GM18873 (cell line): ENCODE measurements at regions not wholly inside any gene's neighbourhood (a gene's known extent, or its start where the extent isn't known, plus 50 kb on each side); places are given as distances from the start of the nearest gene placed in this dataset.

Experiments
- ATAC-seq: cut with Tn5 transposase; IDR thresholded peaks from one replicate; pipeline ENCODE4 v1.9.1; 2021; ENCODE audit warnings: mild to moderate bottlenecking, moderate library complexity, moderate number of reproducible peaks; ENCODE audit not compliant: unreplicated experiment, low FRiP score

DNA sequence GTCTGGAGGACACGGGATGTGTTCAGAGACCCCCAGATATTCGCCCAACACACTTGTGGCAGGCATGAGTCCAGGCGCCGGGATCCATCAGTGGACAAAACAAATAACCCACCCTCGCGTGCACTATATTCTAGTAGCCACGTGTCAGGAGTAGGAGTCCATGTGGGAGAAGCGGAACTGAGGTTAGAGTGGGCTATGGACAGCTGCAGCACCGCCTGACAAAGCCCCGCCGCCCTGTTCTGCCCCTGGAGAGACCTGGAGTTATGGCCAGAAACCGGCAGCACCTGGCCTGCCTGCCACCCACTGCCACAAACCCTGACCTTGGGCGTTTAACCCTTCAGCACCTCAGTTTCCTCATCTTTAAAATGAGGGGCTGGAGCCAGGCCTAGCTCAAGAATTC, 181.0 kb upstream of the RNF32 start:
- ATAC-seq, result no peak

DNA sequence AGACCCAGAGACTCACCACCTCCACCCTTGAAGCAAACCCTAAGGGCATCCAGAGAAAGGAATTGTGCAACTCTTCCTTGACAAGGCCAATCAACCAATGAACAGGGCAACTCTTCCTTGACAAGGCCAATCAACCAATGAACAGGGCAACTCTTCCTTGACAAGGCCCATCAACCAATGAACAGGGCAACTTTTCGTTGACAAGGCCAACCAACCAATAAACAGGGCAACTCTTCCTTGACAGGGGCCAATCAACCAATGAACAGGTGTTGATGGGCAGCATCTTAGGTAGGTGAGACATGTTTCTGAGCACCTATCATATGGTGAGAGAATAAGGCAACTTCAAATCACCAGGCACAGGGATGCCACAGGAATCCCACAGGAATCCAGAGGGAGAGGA, 181.5 kb upstream of the RNF32 start:
- ATAC-seq, result no peak

- no peak for ATAC-seq
Observed at GRCh38 chr7:156458011-156458410, 182.6 kb upstream of the RNF32 start.

GRCh38 chr7:156456503-156457115, 184.0 kb upstream of the RNF32 start:
- ATAC-seq, result no peak

DNA sequence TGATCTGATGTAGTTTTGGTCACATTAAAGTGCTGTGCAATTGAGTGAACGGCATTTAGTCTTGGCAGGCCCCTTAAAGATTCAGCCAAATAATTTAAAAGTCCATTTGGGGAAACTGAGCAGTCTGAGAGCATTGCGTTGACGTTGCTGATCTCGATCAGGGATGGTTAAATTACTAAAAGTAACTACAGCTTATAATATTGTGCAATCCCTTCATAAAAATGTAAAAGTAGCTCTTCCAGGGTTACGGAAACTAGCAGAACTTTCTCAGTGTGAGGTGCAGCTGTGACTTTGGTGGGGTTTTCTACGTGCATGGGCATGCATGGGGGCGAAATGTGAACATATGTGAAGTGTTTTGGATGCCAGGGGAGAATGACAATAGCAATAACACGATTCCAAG, 184.5 kb upstream of the RNF32 start:
- ATAC-seq, result no peak

- ATAC-seq, result no peak
Observed at GRCh38 chr7:156450473-156450872, 190.1 kb upstream of the RNF32 start.

DNA sequence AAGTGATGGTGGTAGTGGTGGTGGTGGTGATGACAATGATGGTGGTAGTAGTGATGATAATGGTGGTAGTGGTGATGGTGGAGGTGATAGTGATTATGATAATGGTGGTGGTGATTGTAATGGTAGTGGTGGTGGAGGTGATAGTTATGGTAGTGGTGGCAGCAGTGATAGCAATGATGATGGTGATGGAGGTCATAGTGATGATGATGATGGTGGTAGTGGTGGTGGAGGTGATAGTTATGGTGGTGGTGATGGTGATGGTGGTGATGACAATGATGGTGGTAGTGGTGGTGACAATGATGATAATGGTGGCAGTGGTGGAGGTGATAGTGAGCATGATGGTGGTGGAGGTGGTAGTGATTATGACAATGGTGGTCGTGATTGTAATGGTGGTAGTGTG, 191.7 kb upstream of the RNF32 start:
- no peak for ATAC-seq

DNA sequence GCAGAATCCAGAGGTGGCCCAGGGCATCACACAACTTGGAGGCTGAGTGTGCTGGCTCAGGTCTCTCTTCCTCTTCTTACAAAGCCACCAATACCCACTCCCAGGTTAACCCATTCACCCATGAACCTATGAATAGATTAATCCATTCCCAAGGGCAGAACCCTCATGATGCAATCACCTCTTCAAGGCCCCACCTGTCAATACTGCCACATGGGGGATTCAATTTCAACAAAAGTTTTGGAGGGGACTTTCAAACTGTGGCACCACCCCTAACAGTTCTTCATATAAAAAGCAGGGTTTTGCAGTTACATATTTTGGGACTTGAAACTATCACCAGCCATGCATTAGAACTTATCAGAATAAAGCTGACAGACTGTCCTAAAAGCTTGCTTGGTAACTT, 193.6 kb upstream of the RNF32 start:
- ATAC-seq, result no peak

DNA sequence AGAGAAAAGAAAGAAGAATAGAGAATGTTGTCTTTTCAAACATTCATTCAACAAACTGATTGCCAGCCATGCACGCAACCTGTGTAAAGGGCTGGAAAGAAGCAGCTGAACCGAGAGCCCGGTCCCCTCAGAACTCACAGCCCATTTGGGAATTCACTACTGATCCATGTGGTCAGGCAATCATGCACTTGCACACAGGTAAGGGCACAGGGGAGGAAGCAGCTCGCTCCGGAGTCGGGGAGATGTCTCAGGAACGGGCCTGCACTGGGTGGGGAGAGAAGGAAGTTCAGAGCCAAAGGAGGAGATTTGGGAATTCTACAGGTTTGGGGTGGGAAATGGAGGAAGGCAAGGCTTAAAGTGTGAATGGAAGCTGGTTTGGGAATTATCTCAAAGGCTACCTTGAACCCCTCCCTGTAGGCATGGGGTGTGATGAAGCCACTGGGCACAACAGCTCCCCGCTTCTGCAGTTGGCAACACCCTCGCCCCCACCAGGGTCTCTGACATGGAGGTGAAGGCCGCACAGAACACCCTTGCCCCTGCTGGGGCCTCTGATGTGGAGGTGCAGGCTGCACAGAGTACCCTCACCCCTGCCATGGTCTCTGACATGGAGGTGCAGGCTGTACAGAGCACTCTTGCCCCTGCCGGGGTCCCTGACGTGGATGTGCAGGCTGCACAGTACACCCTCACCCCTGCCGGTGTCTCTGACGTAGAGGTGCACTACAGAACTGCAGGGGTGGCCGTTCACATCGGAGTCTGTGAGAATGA, 194.4 kb upstream of the RNF32 start:
- ATAC-seq, result no peak

DNA sequence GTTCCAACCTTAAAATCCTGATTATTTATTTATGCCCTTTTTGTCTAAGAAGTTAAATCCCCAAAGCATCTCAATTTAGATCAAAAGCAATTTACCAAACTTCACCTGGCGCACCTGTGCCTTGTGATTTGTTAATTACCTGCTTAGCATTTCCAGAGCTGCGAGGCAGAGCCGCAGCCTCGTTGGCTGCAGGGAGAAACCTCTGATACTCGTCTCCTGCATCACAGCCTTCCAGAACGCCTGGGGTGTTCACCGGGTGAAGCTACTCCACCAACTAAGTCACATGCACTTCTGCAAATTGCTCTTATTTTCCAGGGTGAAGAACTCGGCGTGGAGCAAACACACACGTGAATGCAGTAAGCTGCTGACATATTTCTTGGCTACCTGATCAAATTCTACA, 198.1 kb upstream of the RNF32 start:
- ATAC-seq, result no peak

- ATAC-seq, result no peak
Observed at GRCh38 chr7:156440456-156440855, 200.1 kb upstream of the RNF32 start.

DNA sequence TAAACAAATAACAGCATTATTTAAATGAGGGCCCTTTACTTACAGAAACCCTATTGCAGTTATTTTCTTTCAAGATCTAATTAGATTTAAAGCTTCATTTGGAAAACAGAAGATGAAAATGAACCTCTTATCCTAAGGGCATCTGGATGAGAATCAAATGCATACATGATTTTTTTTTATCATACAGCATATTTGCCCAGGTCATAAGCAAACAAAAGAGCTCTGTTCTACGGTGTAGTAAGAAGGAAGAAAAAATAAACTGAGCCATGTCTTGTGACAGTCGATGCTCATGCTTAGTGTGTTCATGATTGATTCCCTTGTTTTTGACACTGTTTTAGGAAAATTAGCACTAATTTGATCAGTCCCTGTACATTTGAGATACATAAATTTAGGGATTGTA, 202.6 kb upstream of the RNF32 start:
- ATAC-seq, result no peak

- ATAC-seq, result no peak
Observed at GRCh38 chr7:156437021-156437614, 203.5 kb upstream of the RNF32 start.

DNA sequence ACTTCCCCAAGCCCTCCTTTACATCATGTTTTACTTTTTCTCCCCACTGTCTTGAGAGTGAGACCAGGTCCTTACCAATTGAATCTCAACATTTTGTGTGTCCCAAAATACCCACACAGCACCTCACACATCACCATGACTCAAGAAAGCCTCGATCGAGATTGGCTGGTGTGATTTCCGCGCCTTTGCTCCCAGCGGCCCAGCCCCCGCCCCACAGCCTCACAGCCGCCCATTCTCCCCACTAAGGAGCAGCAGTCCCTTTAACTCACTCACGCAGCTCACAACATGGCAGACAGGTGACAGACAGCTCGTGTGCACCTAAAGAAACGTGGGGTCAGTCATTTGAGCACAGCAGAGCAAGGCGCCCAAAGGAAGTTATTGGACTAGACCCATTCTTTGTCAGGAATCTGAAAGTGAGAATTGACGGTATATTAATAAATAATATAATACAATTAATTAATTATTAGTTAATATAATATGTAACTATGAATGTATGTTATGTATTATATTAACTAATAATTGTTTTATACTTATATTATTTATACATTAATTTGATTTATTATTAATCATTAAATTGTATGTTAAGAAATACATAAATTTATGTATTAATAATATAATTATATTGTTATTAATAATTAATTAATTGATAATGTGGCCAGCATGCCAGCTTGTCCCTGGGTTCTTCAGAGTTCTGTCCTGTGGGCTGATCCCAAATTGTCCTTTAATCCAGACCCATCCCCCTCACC, 204.9 kb upstream of the RNF32 start:
- ATAC-seq, result no peak

GRCh38 chr7:156434706-156435105, 205.9 kb upstream of the RNF32 start:
- no peak for ATAC-seq

GRCh38 chr7:156432018-156432417, 208.6 kb upstream of the RNF32 start:
- no peak for ATAC-seq

GRCh38 chr7:156430109-156430508, 210.5 kb upstream of the RNF32 start:
- no peak for ATAC-seq

DNA sequence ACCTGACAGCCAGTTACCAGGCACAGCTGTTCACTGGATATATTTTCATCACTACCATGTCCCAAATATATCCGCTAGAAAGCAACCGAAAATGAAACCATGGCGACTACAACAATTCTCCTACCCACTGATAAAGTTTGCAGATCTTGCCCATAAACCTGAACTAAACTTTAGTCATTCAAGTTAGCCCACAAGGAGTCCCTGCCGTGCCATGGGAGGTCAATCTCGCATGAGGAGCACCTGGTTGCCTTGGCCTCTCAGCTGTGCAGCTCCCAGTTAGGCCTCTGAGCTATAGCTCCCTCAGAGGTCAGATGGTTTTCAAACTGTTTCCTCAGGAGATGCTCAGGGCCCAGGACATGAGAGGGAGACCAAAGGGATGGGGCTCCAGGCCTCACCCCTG, 211.1 kb upstream of the RNF32 start:
- ATAC-seq, result no peak

- ATAC-seq, result no peak
Observed at GRCh38 chr7:156423876-156424275, 216.7 kb upstream of the RNF32 start.

- no peak for ATAC-seq
Observed at GRCh38 chr7:156420496-156420895, 220.1 kb upstream of the RNF32 start.

- ATAC-seq, result no peak
Observed at GRCh38 chr7:156419782-156420181, 220.8 kb upstream of the RNF32 start.
